NCI-H748 treated with DMSO at 0.1 percent for 48 hours (cell line): ENCODE measurements at regions not wholly inside any gene's neighbourhood (a gene's known extent, or its start where the extent isn't known, plus 50 kb on each side); places are given as distances from the start of the nearest gene placed in this dataset.
"Not testable (repeated sequence)": the region's sequence is repeated elsewhere in the genome, so short reads cannot be mapped to it uniquely, and the experiment has no call there.

Source experiments
- DNase-seq: peaks from one replicate; lab custom pipeline; 2025; lab: John Stamatoyannopoulos, UW

- no peak for DNase-seq
Observed at GRCh38 chr2:236991874-236992273, 93.8 kb upstream of the COPS8 start.

GRCh38 chr2:236993286-236993685, 92.4 kb upstream of the COPS8 start:
- DNase-seq = no peak

DNA sequence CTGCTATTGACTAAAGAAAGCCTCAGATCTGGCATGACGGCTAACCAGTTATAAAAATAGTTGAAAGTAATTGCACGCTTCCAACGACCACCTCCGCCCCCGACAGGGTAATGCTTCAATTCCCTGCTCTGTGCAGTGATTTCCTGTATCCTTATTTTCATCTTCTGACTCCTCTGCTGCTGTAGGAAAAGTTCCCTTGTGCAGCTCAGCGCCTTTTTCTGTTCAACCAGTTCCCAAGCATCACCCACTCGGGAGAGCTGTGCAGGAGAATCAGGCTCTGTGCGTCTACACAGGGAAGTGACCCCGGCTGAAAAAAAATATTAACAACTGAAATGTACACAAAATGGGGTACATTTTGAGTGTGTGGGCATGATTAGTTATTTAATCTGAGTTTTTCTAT, 91.3 kb upstream of the COPS8 start:
- no peak for DNase-seq

- DNase-seq = peak; percentile 16
Observed at GRCh38 chr2:236997069-236997715, 88.5 kb upstream of the COPS8 start.

GRCh38 chr2:236998236-236998635, 87.5 kb upstream of the COPS8 start:
- DNase-seq = peak; percentile 34

GRCh38 chr2:236998758-236999157, 86.9 kb upstream of the COPS8 start:
- no peak for DNase-seq

DNA sequence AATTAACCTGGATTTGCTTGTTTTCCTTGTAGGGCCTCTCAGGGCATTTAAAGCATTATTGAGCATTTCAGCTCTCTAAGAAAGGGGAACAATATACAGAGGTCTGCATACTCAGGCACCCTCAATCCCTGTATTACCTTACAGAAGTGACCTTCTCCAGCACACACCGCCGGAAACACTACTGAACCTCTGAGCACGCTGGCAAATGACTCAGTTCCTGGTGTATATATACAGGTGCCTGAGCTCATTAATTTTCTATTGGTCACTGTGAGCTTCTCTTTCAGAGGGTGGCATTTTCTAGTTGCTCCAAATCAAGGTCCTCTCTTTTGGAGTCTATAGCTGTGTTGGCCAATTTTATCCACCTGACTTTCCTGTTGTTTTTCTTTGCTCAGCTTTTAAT, 85.2 kb upstream of the COPS8 start:
- no peak for DNase-seq

GRCh38 chr2:237005341-237005740, 80.3 kb upstream of the COPS8 start:
- not testable (repeated sequence) for DNase-seq

DNA sequence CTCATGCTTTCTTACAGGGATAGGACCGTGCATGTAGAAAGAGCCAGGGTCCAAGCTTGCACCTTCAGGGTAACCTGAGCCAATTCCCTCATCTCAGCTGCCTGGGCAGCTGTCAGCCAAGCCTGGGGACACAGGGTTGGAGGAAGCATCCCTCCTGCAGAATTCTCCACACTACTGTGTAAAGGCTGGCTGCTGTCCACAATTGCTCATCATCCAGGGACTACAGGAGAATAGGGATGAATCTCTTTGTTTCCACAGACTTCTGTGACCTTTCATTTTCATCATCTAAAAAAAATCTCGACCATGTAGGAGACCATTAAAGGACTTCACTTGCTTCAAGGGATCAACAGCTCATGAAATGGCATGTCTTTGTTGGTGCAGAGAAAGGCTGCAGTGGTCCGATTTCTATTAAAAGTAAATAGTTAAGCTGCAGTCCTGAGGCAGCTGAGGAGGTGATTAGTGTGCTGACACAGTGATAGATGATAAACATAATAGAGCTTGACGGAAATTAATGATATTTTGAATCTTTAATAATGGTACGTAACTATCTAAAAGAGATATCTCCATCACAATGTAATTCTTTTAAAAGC, 74.4 kb upstream of the COPS8 start:
- DNase-seq = no peak

GRCh38 chr2:237012004-237012403, 73.7 kb upstream of the COPS8 start:
- DNase-seq = no peak

- no peak for DNase-seq
Observed at GRCh38 chr2:237012577-237013267, 73.0 kb upstream of the COPS8 start.

- DNase-seq = no peak
Observed at GRCh38 chr2:237016121-237016915, 69.4 kb upstream of the COPS8 start.

DNA sequence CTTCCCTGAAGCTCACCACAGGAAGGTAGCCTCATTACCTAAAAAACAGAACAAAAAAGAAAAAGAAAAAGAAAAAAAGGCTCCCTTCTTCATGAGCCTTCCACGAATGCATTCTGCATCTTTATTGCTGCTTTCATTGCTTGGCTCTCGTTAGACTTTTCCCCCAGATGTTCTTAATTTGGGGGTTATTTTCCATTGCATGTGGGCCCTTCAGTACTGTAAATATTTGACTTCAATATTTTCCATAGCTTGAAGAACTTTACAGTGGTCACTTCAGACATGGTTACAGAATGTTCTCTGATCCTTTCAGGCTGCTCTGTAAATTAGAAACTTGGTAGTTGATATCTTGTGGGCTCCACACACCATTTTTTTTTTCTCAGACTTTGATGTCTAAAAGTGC, 65.6 kb upstream of the COPS8 start:
- no peak for DNase-seq

- peak; percentile 49 for DNase-seq
Observed at GRCh38 chr2:237022533-237022932, 63.2 kb upstream of the COPS8 start.

DNA sequence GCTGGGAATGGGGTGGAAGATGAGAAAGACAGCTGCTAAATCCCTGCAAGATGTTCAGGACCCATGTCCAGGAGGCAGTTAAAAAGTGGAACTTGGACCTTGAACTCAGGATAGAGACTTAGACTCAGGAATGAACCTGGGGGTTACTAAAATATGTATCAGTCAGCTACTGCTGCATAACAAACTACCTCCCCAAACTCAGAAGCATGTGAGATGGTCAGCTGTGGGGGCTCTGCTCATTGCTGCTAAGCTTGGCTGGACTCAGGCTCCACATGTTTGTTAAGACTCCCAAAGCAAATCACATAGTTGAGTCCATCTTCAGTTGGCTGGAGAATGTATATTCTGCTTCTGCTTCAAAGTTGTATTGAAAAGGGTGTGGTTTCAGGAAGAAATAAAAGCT, 61.4 kb upstream of the COPS8 start:
- DNase-seq = no peak

DNA sequence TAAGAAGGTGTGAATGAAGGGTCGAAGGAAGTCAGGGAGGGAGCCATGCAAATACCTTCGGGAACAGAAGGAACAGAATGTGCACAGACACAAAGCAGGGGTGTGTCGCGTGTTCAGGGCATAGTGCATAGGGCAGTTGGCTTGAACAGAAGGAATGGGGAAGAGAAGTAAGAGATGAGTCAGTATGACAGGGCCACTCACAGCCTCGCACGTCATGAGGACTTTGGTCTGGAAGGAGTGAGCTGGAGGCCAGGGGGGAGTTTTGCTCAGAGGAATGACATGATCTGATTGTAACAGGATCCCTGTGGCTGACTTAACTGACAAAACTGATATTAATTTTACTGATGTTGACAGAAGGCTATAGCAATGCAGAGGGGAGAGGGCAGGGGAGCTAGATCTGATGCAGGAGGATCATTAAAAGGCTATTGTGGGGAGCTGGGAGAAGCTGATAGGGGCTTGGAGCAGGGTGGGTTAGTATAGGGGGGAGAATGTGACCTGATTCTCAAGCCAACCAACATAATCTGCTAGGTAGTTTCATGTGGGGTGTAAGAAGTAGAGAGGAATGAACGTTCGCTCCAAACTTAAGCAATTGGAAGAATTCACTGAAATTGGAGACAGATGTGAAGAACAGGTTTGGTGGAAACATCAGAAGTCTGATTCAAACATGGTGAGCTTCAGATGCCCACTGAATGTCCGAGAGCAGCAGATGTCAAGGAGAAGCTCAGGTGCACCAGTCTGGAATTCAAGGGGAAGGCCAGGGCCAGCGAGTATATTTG, 60.4 kb upstream of the COPS8 start:
- no peak for DNase-seq

GRCh38 chr2:237026981-237027711, 58.5 kb upstream of the COPS8 start:
- peak; percentile 55 for DNase-seq

- DNase-seq = no peak
Observed at GRCh38 chr2:237027712-237028029, 58.0 kb upstream of the COPS8 start.

DNA sequence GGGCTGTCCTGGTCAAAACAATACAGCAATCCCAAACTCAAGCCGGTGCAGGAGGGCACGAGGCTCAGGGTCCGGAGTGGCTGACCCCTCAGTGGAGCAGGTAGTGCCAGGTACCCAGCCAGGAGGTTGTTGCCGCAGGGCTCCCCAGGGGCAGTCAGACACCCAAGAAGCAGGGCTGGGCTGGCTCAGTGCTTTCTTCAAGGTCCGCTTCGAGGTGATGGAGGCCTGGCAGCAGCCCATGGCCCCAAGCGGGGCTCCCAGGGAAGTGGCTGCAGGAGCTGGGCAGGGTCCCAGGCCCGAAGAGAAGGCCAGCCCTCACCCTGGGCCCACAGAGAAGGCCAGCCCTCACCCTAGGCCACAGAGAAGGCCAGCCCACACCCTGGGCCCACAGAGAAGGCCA, 55.3 kb upstream of the COPS8 start:
- DNase-seq = no peak

DNA sequence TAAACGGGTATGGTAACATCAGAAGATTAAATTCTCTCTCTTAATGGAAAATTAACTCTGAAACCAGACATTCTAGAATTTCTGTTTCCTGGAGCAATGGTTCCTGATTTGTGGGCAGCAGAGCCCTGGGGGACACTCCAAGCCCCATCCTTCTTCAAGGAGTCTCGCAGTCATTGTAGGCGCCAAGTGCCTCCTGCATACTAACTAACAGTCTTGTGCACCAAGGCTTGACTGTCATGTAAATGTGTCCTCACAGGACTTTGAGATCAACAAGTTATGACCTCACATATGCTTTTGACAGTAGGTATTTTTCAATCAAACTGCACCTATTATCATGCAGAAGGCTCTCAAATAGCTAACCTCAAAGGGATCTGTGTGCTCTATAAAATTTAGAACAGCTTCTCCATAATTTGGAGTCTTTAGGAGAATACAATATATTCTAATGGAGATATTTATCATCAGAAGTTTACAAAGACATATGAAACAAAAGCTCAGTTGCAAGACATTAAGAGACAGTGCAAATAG, 52.1 kb upstream of the COPS8 start:
- DNase-seq = no peak

- DNase-seq = no peak
Observed at GRCh38 chr2:237035781-237036475, 49.8 kb upstream of the COPS8 start.
